ENCODE measurements at regions not wholly inside any gene's neighbourhood (a gene's known extent, or its start where the extent isn't known, plus 50 kb on each side); places are given as distances from the start of the nearest gene placed in this dataset.

- ChIA-PET POLR2A (no interaction called here), CTCF (no interaction called here)
- TF ChIP-seq CTBP1 (IDR thresholded peaks at IDR 0.05; ENCODE audit: borderline replicate concordance) (no peak), FOXM1 (IDR thresholded peaks at IDR 0.05; ENCODE audit: borderline replicate concordance) (no peak)
- DNase-seq (ENCODE audit: extremely low spot score) = no peak
These were observed 89.3 kb upstream of the SDK2 start for GRCh38 chr17:73733517-73733916.

- TF ChIP-seq, protein P1, sequence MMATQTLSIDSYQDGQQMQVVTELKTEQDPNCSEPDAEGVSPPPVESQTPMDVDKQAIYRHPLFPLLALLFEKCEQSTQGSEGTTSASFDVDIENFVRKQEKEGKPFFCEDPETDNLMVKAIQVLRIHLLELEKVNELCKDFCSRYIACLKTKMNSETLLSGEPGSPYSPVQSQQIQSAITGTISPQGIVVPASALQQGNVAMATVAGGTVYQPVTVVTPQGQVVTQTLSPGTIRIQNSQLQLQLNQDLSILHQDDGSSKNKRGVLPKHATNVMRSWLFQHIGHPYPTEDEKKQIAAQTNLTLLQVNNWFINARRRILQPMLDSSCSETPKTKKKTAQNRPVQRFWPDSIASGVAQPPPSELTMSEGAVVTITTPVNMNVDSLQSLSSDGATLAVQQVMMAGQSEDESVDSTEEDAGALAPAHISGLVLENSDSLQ (IDR thresholded peaks at IDR 0.05) = no peak
- TF ChIP-seq FOXM1 (IDR thresholded peaks at IDR 0.05; ENCODE audit: borderline replicate concordance) (no peak), HDGF (IDR thresholded peaks at IDR 0.05; ENCODE audit: borderline replicate concordance) (no peak), NFRKB (IDR thresholded peaks at IDR 0.05) (no peak), SUZ12 (IDR thresholded peaks at IDR 0.05) (no peak), LEF1 (IDR thresholded peaks at IDR 0.05; ENCODE audit: borderline replicate concordance) (no peak), CTBP1 (IDR thresholded peaks at IDR 0.05; ENCODE audit: borderline replicate concordance) (no peak), SP1 (IDR thresholded peaks at IDR 0.05) (no peak), ELF4 (IDR thresholded peaks at IDR 0.05) (no peak), BHLHE40 (IDR thresholded peaks at IDR 0.05; ENCODE audit: borderline replicate concordance) (no peak), FOXK2 (IDR thresholded peaks at IDR 0.05) (no peak), L3MBTL2 (conservative IDR thresholded peaks at IDR 0.05) (no peak), FOXA1 (IDR thresholded peaks at IDR 0.05) (no peak), TARDBP (IDR thresholded peaks at IDR 0.05) (no peak), ZNF384 (IDR thresholded peaks at IDR 0.05) (no peak), ARNT (IDR thresholded peaks at IDR 0.05) (no peak)
- CTCF ChIA-PET = no interaction called here
- POLR2A ChIA-PET = no interaction called here
- no peak for DNase-seq (ENCODE audit: extremely low spot score)
These were observed 91.0 kb upstream of the SDK2 start for GRCh38 chr17:73735245-73735644.

GRCh38 chr17:73738751-73739575, 94.7 kb upstream of the SDK2 start:
- ChIA-PET POLR2A (no interaction called here), CTCF (no interaction called here)
- no peak for DNase-seq (ENCODE audit: extremely low spot score)
- TF ChIP-seq, protein P1 (IDR thresholded peaks at IDR 0.05) = 0 out of 2 replicates have a peak, but pooled peaks have one; percentile 4
- no peak for TF ChIP-seq BHLHE40 (IDR thresholded peaks at IDR 0.05; ENCODE audit: borderline replicate concordance)
- no peak for TF ChIP-seq TARDBP (IDR thresholded peaks at IDR 0.05)
- TF ChIP-seq FOXM1 (IDR thresholded peaks at IDR 0.05; ENCODE audit: borderline replicate concordance) = no peak

- no peak for DNase-seq (ENCODE audit: extremely low spot score)
- CTCF ChIA-PET = no interaction called here
- POLR2A ChIA-PET = no interaction called here
- TF ChIP-seq ZNF384 (IDR thresholded peaks at IDR 0.05) = no peak
- no peak for TF ChIP-seq NFRKB (IDR thresholded peaks at IDR 0.05)
- no peak for TF ChIP-seq ARNT (IDR thresholded peaks at IDR 0.05)
- no peak for TF ChIP-seq SUZ12 (IDR thresholded peaks at IDR 0.05)
- no peak for TF ChIP-seq CTBP1 (IDR thresholded peaks at IDR 0.05; ENCODE audit: borderline replicate concordance)
- no peak for TF ChIP-seq LEF1 (IDR thresholded peaks at IDR 0.05; ENCODE audit: borderline replicate concordance)
- TF ChIP-seq TARDBP (IDR thresholded peaks at IDR 0.05) = no peak
- no peak for TF ChIP-seq FOXM1 (IDR thresholded peaks at IDR 0.05; ENCODE audit: borderline replicate concordance)
- no peak for TF ChIP-seq L3MBTL2 (conservative IDR thresholded peaks at IDR 0.05)
- TF ChIP-seq SP1 (IDR thresholded peaks at IDR 0.05) = no peak
- no peak for TF ChIP-seq ELF4 (IDR thresholded peaks at IDR 0.05)
- no peak for TF ChIP-seq HDGF (IDR thresholded peaks at IDR 0.05; ENCODE audit: borderline replicate concordance)
These were observed 96.1 kb upstream of the SDK2 start for GRCh38 chr17:73740370-73740769.

DNA sequence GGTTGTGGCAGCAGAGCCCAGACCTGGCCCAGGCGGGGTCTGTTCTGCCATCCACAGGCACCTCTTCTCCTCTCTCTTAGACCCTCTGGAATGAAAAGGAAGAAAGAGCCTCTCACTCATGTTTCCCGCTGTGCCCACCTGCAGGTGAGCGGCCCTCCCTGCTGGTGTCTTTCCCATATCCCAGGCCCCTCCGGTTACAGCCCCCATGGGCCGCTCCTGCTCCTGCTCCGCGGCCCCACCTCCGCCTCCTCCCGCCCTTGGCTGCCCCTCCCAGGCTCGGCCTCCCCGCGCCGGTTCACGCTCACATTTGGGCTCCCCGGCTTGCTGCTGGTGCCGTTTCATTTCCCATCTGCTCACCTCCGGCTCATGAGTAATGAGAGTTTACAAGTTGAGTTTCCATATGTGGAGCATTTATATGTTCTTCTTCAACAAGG, 98.7 kb upstream of the SDK2 start:
- TF ChIP-seq ZNF384 (IDR thresholded peaks at IDR 0.05) = no peak
- no peak for TF ChIP-seq SP1 (IDR thresholded peaks at IDR 0.05)
- TF ChIP-seq L3MBTL2 (conservative IDR thresholded peaks at IDR 0.05) = no peak
- TF ChIP-seq FOXK2 (IDR thresholded peaks at IDR 0.05) = no peak
- TF ChIP-seq, protein P1 (IDR thresholded peaks at IDR 0.05) = no peak
- TF ChIP-seq FOXM1 (IDR thresholded peaks at IDR 0.05; ENCODE audit: borderline replicate concordance) = no peak
- TF ChIP-seq NFRKB (IDR thresholded peaks at IDR 0.05) = no peak
- no peak for TF ChIP-seq CTBP1 (IDR thresholded peaks at IDR 0.05; ENCODE audit: borderline replicate concordance)
- no peak for TF ChIP-seq ELF4 (IDR thresholded peaks at IDR 0.05)
- no peak for TF ChIP-seq HDGF (IDR thresholded peaks at IDR 0.05; ENCODE audit: borderline replicate concordance)
- no peak for TF ChIP-seq TARDBP (IDR thresholded peaks at IDR 0.05)
- TF ChIP-seq ARNT (IDR thresholded peaks at IDR 0.05) = no peak
- no peak for TF ChIP-seq BHLHE40 (IDR thresholded peaks at IDR 0.05; ENCODE audit: borderline replicate concordance)
- TF ChIP-seq LEF1 (IDR thresholded peaks at IDR 0.05; ENCODE audit: borderline replicate concordance) = no peak
- CTCF ChIA-PET = no interaction called here
- no peak for DNase-seq (ENCODE audit: extremely low spot score)
- POLR2A ChIA-PET = no interaction called here

DNA sequence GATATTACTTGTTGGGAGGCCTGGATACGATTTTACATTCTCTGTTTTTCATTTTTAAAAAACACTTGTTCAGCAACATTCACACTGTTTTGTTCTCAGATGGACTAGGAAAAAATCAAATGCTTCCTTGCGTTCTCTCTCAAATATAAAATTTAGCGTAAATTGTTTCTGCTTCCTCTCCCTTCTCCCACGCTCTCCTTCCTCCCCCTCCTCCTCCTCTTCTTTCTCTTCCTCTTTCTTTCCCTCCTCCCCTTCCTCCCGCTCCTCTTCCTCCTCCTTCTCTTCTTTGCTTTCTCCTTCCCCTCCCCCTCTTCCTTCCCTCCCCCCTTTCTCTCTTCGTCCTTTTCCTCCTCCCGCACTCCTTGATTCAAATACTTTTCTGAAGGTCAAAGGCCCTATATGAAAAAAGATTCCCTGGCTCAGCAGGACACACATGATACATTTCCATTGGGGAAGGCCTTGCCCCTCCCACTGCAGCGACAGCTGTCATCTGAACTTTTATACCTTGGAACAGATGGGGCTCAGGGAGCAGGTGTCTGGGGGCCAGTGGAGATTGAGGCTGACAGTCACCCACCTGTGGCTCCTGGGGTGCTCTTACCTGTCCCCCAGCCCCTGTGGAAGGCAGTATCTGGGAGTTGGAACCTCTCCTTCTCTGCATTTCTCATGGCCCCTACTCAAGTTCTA, 99.4 kb upstream of the SDK2 start:
- CTCF ChIA-PET = no interaction called here
- POLR2A ChIA-PET = no interaction called here
- TF ChIP-seq, protein P1 (IDR thresholded peaks at IDR 0.05) = no peak
- TF ChIP-seq L3MBTL2 (conservative IDR thresholded peaks at IDR 0.05) (no peak), LEF1 (IDR thresholded peaks at IDR 0.05; ENCODE audit: borderline replicate concordance) (no peak), HDGF (IDR thresholded peaks at IDR 0.05; ENCODE audit: borderline replicate concordance) (no peak)
- DNase-seq (ENCODE audit: extremely low spot score) = no peak

Measured in HEK293T (cell line).